GM13977 (cell line): ENCODE measurements at regions not wholly inside any gene's neighbourhood (a gene's known extent, or its start where the extent isn't known, plus 50 kb on each side); places are given as distances from the start of the nearest gene placed in this dataset.

Experiments
- DNase-seq: peaks from one replicate; pipeline ENCODE4 v3.0.0; 2012; ENCODE audit warnings: low spot score
- CTCF ChIP-seq: IDR thresholded peaks from 2 replicates; pipeline ENCODE4 v1.5.1; 2012; ENCODE audit warnings: mild to moderate bottlenecking, control low read depth; ENCODE audit not compliant: insufficient read depth; ENCODE audit errors: extremely low read depth, missing control alignments
- in situ Hi-C: fragments of 300-500 bp; cut with MboI; formaldehyde crosslinking; loops from one replicate; pipeline ENCODE4 v1.12.0; 2022; ENCODE audit warnings: low sequenced_read_pairs, low pct_unique_long_range_greater_than_20kb, mixed read lengths, inconsistent platforms; ENCODE audit not compliant: unreplicated experiment

GRCh38 chr21:20701235-20701634 lies 297.0 kb upstream of the NCAM2 start:
- DNase-seq, result no peak
- in situ Hi-C loops, result no loop called here
- TF ChIP-seq CTCF, result no peak

- in situ Hi-C loops, result no loop called here
- TF ChIP-seq CTCF, result no peak
- DNase-seq, result no peak
Observed at GRCh38 chr21:20703112-20703767, 295.0 kb upstream of the NCAM2 start.

GRCh38 chr21:20720623-20721022 lies 277.6 kb upstream of the NCAM2 start:
- no peak for DNase-seq
- no peak for TF ChIP-seq CTCF
- in situ Hi-C loops, result no loop called here

- TF ChIP-seq CTCF, result no peak
- no peak for DNase-seq
- in situ Hi-C loops, result no loop called here
Observed at GRCh38 chr21:20721151-20721550, 277.1 kb upstream of the NCAM2 start.

GRCh38 chr21:20728691-20729090 lies 269.5 kb upstream of the NCAM2 start:
- TF ChIP-seq CTCF, result no peak
- in situ Hi-C loops, result no loop called here
- no peak for DNase-seq

- DNase-seq, result no peak
- TF ChIP-seq CTCF, result no peak
- in situ Hi-C loops, result no loop called here
Observed at GRCh38 chr21:20729376-20729775, 268.8 kb upstream of the NCAM2 start.
